HEK293 (cell line): ENCODE measurements at regions not wholly inside any gene's neighbourhood (a gene's known extent, or its start where the extent isn't known, plus 50 kb on each side); places are given as distances from the start of the nearest gene placed in this dataset.

Experiments used
- CTCF ChIA-PET: fragments of 350-600 bp; formaldehyde crosslinking; extraction: SDS; loops from one replicate; lab custom pipeline; 2021; ENCODE audit warnings: antibody characterized with exemption; lab: Yijun Ruan, JAX
- POLR2A ChIA-PET: fragments of 300-600 bp; formaldehyde crosslinking; extraction: SDS; loops from one replicate; lab custom pipeline; 2020; ENCODE audit warnings: antibody characterized with exemption, inconsistent platforms; lab: Yijun Ruan, JAX
- H3K27ac ChIP-seq: fragments of 200-500 bp; sonication (Bioruptor generic); 2 replicates; pipeline ENCODE4 v1.5.1; 2014; ENCODE audit warnings: low read depth, low read length, control low read depth, inconsistent platforms; ENCODE audit errors: extremely low read depth
- H3K36me3 ChIP-seq, 2 experiments: fragments of 200-500 bp in 1 of 2; sonication (Bioruptor generic) in 1 of 2; 1 replicate in 1 of 2; 2 replicates in 1 of 2; pipeline ENCODE4 v1.5.1; 2014 to 2017; ENCODE audit warnings: inconsistent platforms in 2 of 2, low read length in 2 of 2; ENCODE audit not compliant: control insufficient read depth in 2 of 2, insufficient read depth in 1 of 2
- H3K4me1 ChIP-seq: fragments of 200-500 bp; sonication (Bioruptor generic); 2 replicates; pipeline ENCODE4 v1.5.1; 2014; ENCODE audit warnings: mild to moderate bottlenecking, low read length, inconsistent platforms; ENCODE audit not compliant: control insufficient read depth, insufficient read depth
- H3K4me3 ChIP-seq: 2 replicates; pipeline ENCODE4 v1.5.1; 2011; ENCODE audit warnings: low read depth, mild to moderate bottlenecking, control low read depth, low read length, moderate library complexity
- H3K9me3 ChIP-seq: fragments of 200-500 bp; sonication (Bioruptor generic); 2 replicates; pipeline ENCODE4 v1.5.1; 2014; ENCODE audit warnings: low read depth, low read length, inconsistent platforms; ENCODE audit not compliant: control insufficient read depth, insufficient read depth
- GLIS2 ChIP-seq: fragments of 450-650 bp; formaldehyde crosslinking; IDR thresholded peaks from 2 replicates; pipeline ENCODE4 v1.5.1; 2016; ENCODE audit warnings: missing biosample characterization, missing genetic modification characterization
- HOXA7 ChIP-seq: sonication (generic); formaldehyde crosslinking; IDR thresholded peaks from 2 replicates; pipeline ENCODE4 v1.8.1; 2022; ENCODE audit warnings: missing genetic modification reagents, borderline replicate concordance
- REPIN1 ChIP-seq: fragments of 450-650 bp; formaldehyde crosslinking; IDR thresholded peaks from 2 replicates; pipeline ENCODE4 v1.5.1; 2017; ENCODE audit warnings: missing biosample characterization, missing genetic modification characterization, low read depth
- ZBTB17 ChIP-seq: fragments of 450-650 bp; formaldehyde crosslinking; IDR thresholded peaks from 2 replicates; pipeline ENCODE4 v1.5.1; 2016; ENCODE audit warnings: missing biosample characterization, missing genetic modification characterization
- ZBTB21 ChIP-seq: fragments of 450-650 bp; formaldehyde crosslinking; IDR thresholded peaks from 2 replicates; pipeline ENCODE4 v1.5.1; 2017; ENCODE audit warnings: missing biosample characterization, missing genetic modification characterization
- ZBTB48 ChIP-seq: fragments of 450-650 bp; formaldehyde crosslinking; IDR thresholded peaks from 2 replicates; pipeline ENCODE4 v1.5.1; 2016; ENCODE audit warnings: missing biosample characterization, missing genetic modification characterization
- ZFP37 ChIP-seq: fragments of 450-650 bp; formaldehyde crosslinking; IDR thresholded peaks from 2 replicates; pipeline ENCODE4 v1.5.1; 2016; ENCODE audit warnings: missing biosample characterization, missing genetic modification characterization
- ZNF155 ChIP-seq: fragments of 450-650 bp; formaldehyde crosslinking; IDR thresholded peaks from 2 replicates; pipeline ENCODE4 v1.5.1; 2016; ENCODE audit warnings: missing biosample characterization, missing genetic modification characterization
- ZNF184 ChIP-seq: fragments of 450-650 bp; IDR thresholded peaks from 2 replicates; pipeline ENCODE4 v1.5.1; 2018; ENCODE audit warnings: missing biosample characterization, mild to moderate bottlenecking, missing genetic modification characterization
- ZNF2 ChIP-seq: fragments of 450-650 bp; formaldehyde crosslinking; IDR thresholded peaks from 2 replicates; pipeline ENCODE4 v1.5.1; 2016; ENCODE audit warnings: missing biosample characterization, missing genetic modification characterization
- ZNF214 ChIP-seq: fragments of 450-650 bp; formaldehyde crosslinking; IDR thresholded peaks from 2 replicates; pipeline ENCODE4 v1.5.1; 2017; ENCODE audit warnings: missing biosample characterization, mild to moderate bottlenecking, missing genetic modification characterization, borderline replicate concordance
- ZNF292 ChIP-seq: fragments of 450-650 bp; formaldehyde crosslinking; IDR thresholded peaks from 2 replicates; pipeline ENCODE4 v1.5.1; 2016; ENCODE audit warnings: low read depth, missing biosample characterization, missing genetic modification characterization, borderline replicate concordance
- ZNF37A ChIP-seq: fragments of 450-650 bp; IDR thresholded peaks from 2 replicates; pipeline ENCODE4 v1.5.1; 2018; ENCODE audit warnings: missing biosample characterization, missing genetic modification characterization
- ZNF510 ChIP-seq: fragments of 450-650 bp; formaldehyde crosslinking; IDR thresholded peaks from 2 replicates; pipeline ENCODE4 v1.5.1; 2018; ENCODE audit warnings: mild to moderate bottlenecking, missing genetic modification characterization, missing biosample characterization; ENCODE audit not compliant: insufficient replicate concordance
- ZNF530 ChIP-seq: fragments of 450-650 bp; formaldehyde crosslinking; IDR thresholded peaks from 2 replicates; pipeline ENCODE4 v1.5.1; 2016; ENCODE audit warnings: low read depth, missing biosample characterization, missing genetic modification characterization
- ZNF544 ChIP-seq: fragments of 450-650 bp; formaldehyde crosslinking; IDR thresholded peaks from 2 replicates; pipeline ENCODE4 v1.5.0; 2017; ENCODE audit warnings: missing biosample characterization, missing genetic modification characterization
- ZNF600 ChIP-seq: fragments of 450-650 bp; formaldehyde crosslinking; IDR thresholded peaks from 2 replicates; pipeline ENCODE4 v1.5.1; 2016; ENCODE audit warnings: missing biosample characterization, missing genetic modification characterization
- TF ChIP-seq, protein P1 (sequence below): fragments of 450-650 bp; formaldehyde crosslinking; IDR thresholded peaks from 2 replicates; pipeline ENCODE4 v1.5.1; 2016; ENCODE audit warnings: missing biosample characterization, missing genetic modification characterization
- TF ChIP-seq, protein P2 (sequence below): fragments of 450-650 bp; formaldehyde crosslinking; IDR thresholded peaks from 2 replicates; pipeline ENCODE4 v1.5.1; 2016; ENCODE audit warnings: missing biosample characterization, missing genetic modification characterization
- TF ChIP-seq, protein P3 (sequence below): IDR thresholded peaks from 2 replicates; pipeline ENCODE4 v1.6.1; 2011; ENCODE audit warnings: mild to moderate bottlenecking, low read depth, low read length, borderline replicate concordance
- TF ChIP-seq, protein P4 (sequence below): fragments of 450-650 bp; formaldehyde crosslinking; IDR thresholded peaks from 2 replicates; pipeline ENCODE4 v1.5.1; 2017; ENCODE audit warnings: missing biosample characterization, mild to moderate bottlenecking, missing genetic modification characterization, moderate library complexity

- Histone ChIP-seq H3K27ac (no peak overlapping the region), H3K4me1 (no peaks in the 10 kb centered on the region; the same call in 1 of the 2 replicates), H3K36me3 (no peaks in the 10 kb centered on the region), H3K9me3 (no peaks in the 10 kb centered on the region), H3K4me3 (no peak overlapping the region)
- CTCF ChIA-PET = no interaction called here
- TF ChIP-seq ZBTB17 (tag by site-specific recombination) (no peak), ZNF530 (tag by site-specific recombination) (no peak), ZNF214 (tag by site-specific recombination) (no peak), ZNF37A (tag by site-specific recombination) (no peak), ZNF600 (no peak), ZNF2 (tag by site-specific recombination) (no peak)
- TF ChIP-seq, protein P1, sequence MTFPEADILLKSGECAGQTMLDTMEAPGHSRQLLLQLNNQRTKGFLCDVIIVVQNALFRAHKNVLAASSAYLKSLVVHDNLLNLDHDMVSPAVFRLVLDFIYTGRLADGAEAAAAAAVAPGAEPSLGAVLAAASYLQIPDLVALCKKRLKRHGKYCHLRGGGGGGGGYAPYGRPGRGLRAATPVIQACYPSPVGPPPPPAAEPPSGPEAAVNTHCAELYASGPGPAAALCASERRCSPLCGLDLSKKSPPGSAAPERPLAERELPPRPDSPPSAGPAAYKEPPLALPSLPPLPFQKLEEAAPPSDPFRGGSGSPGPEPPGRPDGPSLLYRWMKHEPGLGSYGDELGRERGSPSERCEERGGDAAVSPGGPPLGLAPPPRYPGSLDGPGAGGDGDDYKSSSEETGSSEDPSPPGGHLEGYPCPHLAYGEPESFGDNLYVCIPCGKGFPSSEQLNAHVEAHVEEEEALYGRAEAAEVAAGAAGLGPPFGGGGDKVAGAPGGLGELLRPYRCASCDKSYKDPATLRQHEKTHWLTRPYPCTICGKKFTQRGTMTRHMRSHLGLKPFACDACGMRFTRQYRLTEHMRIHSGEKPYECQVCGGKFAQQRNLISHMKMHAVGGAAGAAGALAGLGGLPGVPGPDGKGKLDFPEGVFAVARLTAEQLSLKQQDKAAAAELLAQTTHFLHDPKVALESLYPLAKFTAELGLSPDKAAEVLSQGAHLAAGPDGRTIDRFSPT = no peak
- POLR2A ChIA-PET = no interaction called here
Observed at GRCh38 chr9:80797101-80797829, 892.1 kb downstream of the TLE1 start.

- TF ChIP-seq REPIN1 = no peak
- no peak for TF ChIP-seq ZBTB21
- TF ChIP-seq ZFP37 (tag by site-specific recombination) = no peak
- TF ChIP-seq, protein P1 = no peak
- TF ChIP-seq HOXA7 (CRISPR knock-in tag) = no peak
- TF ChIP-seq, protein P2, sequence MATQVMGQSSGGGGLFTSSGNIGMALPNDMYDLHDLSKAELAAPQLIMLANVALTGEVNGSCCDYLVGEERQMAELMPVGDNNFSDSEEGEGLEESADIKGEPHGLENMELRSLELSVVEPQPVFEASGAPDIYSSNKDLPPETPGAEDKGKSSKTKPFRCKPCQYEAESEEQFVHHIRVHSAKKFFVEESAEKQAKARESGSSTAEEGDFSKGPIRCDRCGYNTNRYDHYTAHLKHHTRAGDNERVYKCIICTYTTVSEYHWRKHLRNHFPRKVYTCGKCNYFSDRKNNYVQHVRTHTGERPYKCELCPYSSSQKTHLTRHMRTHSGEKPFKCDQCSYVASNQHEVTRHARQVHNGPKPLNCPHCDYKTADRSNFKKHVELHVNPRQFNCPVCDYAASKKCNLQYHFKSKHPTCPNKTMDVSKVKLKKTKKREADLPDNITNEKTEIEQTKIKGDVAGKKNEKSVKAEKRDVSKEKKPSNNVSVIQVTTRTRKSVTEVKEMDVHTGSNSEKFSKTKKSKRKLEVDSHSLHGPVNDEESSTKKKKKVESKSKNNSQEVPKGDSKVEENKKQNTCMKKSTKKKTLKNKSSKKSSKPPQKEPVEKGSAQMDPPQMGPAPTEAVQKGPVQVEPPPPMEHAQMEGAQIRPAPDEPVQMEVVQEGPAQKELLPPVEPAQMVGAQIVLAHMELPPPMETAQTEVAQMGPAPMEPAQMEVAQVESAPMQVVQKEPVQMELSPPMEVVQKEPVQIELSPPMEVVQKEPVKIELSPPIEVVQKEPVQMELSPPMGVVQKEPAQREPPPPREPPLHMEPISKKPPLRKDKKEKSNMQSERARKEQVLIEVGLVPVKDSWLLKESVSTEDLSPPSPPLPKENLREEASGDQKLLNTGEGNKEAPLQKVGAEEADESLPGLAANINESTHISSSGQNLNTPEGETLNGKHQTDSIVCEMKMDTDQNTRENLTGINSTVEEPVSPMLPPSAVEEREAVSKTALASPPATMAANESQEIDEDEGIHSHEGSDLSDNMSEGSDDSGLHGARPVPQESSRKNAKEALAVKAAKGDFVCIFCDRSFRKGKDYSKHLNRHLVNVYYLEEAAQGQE (tag by site-specific recombination) = no peak
- no peak for TF ChIP-seq ZBTB48 (tag by site-specific recombination)
- no peak for TF ChIP-seq ZNF155
- TF ChIP-seq ZNF544 (tag by site-specific recombination) = no peak
- TF ChIP-seq, protein P3, sequence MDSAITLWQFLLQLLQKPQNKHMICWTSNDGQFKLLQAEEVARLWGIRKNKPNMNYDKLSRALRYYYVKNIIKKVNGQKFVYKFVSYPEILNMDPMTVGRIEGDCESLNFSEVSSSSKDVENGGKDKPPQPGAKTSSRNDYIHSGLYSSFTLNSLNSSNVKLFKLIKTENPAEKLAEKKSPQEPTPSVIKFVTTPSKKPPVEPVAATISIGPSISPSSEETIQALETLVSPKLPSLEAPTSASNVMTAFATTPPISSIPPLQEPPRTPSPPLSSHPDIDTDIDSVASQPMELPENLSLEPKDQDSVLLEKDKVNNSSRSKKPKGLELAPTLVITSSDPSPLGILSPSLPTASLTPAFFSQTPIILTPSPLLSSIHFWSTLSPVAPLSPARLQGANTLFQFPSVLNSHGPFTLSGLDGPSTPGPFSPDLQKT = no peak
- TF ChIP-seq ZNF292 (tag by site-specific recombination) = no peak
- TF ChIP-seq ZNF510 (tag by site-specific recombination) = no peak
- TF ChIP-seq, protein P4, sequence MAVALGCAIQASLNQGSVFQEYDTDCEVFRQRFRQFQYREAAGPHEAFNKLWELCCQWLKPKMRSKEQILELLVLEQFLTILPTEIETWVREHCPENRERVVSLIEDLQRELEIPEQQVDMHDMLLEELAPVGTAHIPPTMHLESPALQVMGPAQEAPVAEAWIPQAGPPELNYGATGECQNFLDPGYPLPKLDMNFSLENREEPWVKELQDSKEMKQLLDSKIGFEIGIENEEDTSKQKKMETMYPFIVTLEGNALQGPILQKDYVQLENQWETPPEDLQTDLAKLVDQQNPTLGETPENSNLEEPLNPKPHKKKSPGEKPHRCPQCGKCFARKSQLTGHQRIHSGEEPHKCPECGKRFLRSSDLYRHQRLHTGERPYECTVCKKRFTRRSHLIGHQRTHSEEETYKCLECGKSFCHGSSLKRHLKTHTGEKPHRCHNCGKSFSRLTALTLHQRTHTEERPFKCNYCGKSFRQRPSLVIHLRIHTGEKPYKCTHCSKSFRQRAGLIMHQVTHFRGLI (tag by site-specific recombination) = no peak
- no peak for TF ChIP-seq GLIS2 (tag by site-specific recombination)
- no peak for TF ChIP-seq ZNF184
- TF ChIP-seq, all 188 proteins: peak for 0
- H3K4me3 ChIP-seq = no peak overlapping the region
- ChIA-PET POLR2A (no interaction called here), CTCF (no interaction called here)
- H3K9me3 ChIP-seq = no peaks in the 10 kb centered on the region
- no peaks in the 10 kb centered on the region for H3K36me3 ChIP-seq
- no peaks in the 10 kb centered on the region; the same call in 1 of the 2 replicates for H3K4me1 ChIP-seq
- no peak overlapping the region for H3K27ac ChIP-seq
Observed at GRCh38 chr9:80796632-80797031, 892.7 kb downstream of the TLE1 start.
